ENCODE measurements at regions not wholly inside any gene's neighbourhood (a gene's known extent, or its start where the extent isn't known, plus 50 kb on each side); places are given as distances from the start of the nearest gene placed in this dataset.

DNA sequence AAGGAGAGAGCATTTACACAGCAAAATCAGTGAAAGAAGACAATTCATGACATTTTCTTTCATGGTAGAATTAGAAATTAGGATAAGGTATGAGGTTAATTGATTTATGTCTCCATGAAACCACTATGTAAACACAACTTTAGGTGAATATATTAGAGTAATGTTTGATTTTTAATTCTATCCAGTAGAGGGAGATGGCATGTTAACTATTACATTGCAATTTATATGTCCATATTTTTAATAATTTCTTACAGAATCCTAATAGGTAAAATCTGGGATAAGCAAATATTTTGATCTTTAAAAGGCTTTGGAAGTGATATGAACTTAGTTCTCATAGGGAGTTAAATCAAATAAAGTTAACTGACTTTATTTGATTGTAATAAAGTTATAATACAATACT lies 373.4 kb upstream of the PDE3A start:
- no peak overlapping the region for H3K27ac ChIP-seq (ENCODE audit: low read length)
- no peak for ATAC-seq

DNA sequence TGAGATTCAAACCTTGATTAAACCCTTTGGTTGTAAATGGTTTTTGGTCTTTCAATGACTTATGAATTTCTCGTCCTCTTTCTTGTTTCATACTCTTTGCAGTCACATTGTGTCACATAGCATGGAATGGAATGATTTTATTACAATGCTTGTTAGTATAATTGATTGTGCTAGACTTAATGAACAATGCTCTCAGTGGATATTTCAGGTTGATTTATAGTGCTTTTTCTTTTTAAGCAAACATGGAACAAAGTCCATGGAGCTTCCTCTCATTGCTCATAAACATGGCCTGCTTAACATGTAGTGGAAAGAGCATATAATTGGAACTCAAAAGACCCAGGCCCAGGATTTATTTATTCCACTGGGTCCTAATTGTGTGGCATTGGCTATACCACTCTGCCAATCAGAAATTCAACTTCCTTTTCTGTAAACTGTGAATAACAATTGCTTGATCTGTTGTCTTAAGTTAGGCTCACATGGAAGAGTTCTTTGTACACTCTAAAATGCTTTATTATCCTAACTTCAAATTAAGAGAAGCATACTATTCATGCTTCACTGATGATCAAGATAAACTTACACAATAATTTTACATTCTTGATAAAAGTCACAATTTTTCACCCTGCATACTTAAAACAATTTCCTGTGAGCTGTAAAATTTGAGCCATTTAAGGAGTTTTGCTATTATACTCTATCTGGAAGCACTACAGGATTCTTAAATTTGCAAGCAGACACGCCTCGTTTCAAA lies 370.5 kb upstream of the PDE3A start:
- H3K9me3 ChIP-seq (ENCODE audit: control insufficient read depth, insufficient read depth, low read depth, low read length), result no peaks in the 10 kb centered on the region
- ATAC-seq (no peak), DNase-seq (ENCODE audit: low read depth, low spot score) (no peak)
- H3K36me3 ChIP-seq (ENCODE audit: control insufficient read depth, insufficient read depth, low read length), result no peaks in the 10 kb centered on the region
- no peaks in the 10 kb centered on the region for H3K27me3 ChIP-seq (ENCODE audit: control insufficient read depth, insufficient read depth, low read length)
- H3K4me3 ChIP-seq (ENCODE audit: low read depth in 2 of 2, low read length in 2 of 2), result no peak overlapping the region
- in situ Hi-C loops (cut with HindIII; ENCODE audit: low pct_unique_long_range_greater_than_20kb, low sequenced_read_pairs) (no loop called here), intact Hi-C loops (cut with micrococcal nuclease; ENCODE audit: unreplicated experiment) (no loop called here)
- no peaks in the 10 kb centered on the region for H3K4me1 ChIP-seq (ENCODE audit: control insufficient read depth, insufficient read depth, low read length)
- H3K27ac ChIP-seq (ENCODE audit: low read length), result no peak overlapping the region
- no peak for TF ChIP-seq TCF7L2 (IDR thresholded peaks at IDR 0.05; ENCODE audit: low read depth, low read length)
- TF ChIP-seq, protein P1, sequence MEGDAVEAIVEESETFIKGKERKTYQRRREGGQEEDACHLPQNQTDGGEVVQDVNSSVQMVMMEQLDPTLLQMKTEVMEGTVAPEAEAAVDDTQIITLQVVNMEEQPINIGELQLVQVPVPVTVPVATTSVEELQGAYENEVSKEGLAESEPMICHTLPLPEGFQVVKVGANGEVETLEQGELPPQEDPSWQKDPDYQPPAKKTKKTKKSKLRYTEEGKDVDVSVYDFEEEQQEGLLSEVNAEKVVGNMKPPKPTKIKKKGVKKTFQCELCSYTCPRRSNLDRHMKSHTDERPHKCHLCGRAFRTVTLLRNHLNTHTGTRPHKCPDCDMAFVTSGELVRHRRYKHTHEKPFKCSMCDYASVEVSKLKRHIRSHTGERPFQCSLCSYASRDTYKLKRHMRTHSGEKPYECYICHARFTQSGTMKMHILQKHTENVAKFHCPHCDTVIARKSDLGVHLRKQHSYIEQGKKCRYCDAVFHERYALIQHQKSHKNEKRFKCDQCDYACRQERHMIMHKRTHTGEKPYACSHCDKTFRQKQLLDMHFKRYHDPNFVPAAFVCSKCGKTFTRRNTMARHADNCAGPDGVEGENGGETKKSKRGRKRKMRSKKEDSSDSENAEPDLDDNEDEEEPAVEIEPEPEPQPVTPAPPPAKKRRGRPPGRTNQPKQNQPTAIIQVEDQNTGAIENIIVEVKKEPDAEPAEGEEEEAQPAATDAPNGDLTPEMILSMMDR (IDR thresholded peaks at IDR 0.05), result no peak
- TF ChIP-seq POLR2AphosphoS5 (IDR thresholded peaks at IDR 0.05; ENCODE audit: low read depth, low read length), result no peak
- TF ChIP-seq SIN3A (IDR thresholded peaks at IDR 0.05; ENCODE audit: borderline replicate concordance, insufficient read depth, low read depth, low read length), result no peak
- TF ChIP-seq, protein P2, sequence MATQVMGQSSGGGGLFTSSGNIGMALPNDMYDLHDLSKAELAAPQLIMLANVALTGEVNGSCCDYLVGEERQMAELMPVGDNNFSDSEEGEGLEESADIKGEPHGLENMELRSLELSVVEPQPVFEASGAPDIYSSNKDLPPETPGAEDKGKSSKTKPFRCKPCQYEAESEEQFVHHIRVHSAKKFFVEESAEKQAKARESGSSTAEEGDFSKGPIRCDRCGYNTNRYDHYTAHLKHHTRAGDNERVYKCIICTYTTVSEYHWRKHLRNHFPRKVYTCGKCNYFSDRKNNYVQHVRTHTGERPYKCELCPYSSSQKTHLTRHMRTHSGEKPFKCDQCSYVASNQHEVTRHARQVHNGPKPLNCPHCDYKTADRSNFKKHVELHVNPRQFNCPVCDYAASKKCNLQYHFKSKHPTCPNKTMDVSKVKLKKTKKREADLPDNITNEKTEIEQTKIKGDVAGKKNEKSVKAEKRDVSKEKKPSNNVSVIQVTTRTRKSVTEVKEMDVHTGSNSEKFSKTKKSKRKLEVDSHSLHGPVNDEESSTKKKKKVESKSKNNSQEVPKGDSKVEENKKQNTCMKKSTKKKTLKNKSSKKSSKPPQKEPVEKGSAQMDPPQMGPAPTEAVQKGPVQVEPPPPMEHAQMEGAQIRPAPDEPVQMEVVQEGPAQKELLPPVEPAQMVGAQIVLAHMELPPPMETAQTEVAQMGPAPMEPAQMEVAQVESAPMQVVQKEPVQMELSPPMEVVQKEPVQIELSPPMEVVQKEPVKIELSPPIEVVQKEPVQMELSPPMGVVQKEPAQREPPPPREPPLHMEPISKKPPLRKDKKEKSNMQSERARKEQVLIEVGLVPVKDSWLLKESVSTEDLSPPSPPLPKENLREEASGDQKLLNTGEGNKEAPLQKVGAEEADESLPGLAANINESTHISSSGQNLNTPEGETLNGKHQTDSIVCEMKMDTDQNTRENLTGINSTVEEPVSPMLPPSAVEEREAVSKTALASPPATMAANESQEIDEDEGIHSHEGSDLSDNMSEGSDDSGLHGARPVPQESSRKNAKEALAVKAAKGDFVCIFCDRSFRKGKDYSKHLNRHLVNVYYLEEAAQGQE (IDR thresholded peaks at IDR 0.05; ENCODE audit: insufficient read depth in 1 of 2, low read depth in 2 of 2, low read length in 1 of 2), result no peak
- CTCF ChIA-PET, result no interaction called here
- no TSS peak for BruUV-seq (replicated peaks)
- POLR2A ChIA-PET, result no interaction called here

More for the DNA sequence above, 373.4 kb upstream of the PDE3A start:
- no TSS peak for BruUV-seq (replicated peaks)
- CTCF ChIA-PET, result no interaction called here
- DNase-seq (ENCODE audit: low read depth, low spot score), result no peak
- TF ChIP-seq, protein P1 (IDR thresholded peaks at IDR 0.05), result no peak
- TF ChIP-seq, protein P2 (IDR thresholded peaks at IDR 0.05; ENCODE audit: insufficient read depth in 1 of 2, low read depth in 2 of 2, low read length in 1 of 2), result no peak
- TF ChIP-seq POLR2AphosphoS5 (IDR thresholded peaks at IDR 0.05; ENCODE audit: low read depth, low read length) (no peak), SIN3A (IDR thresholded peaks at IDR 0.05; ENCODE audit: borderline replicate concordance, insufficient read depth, low read depth, low read length) (no peak), TCF7L2 (IDR thresholded peaks at IDR 0.05; ENCODE audit: low read depth, low read length) (no peak)
- in situ Hi-C loops (cut with HindIII; ENCODE audit: low pct_unique_long_range_greater_than_20kb, low sequenced_read_pairs), result no loop called here
- no peaks in the 10 kb centered on the region for H3K36me3 ChIP-seq (ENCODE audit: control insufficient read depth, insufficient read depth, low read length)
- no peaks in the 10 kb centered on the region for H3K9me3 ChIP-seq (ENCODE audit: control insufficient read depth, insufficient read depth, low read depth, low read length)
- no peak overlapping the region for H3K4me3 ChIP-seq (ENCODE audit: low read depth in 2 of 2, low read length in 2 of 2)
- POLR2A ChIA-PET, result no interaction called here
- intact Hi-C loops (cut with micrococcal nuclease; ENCODE audit: unreplicated experiment), result no loop called here
- no peaks in the 10 kb centered on the region for H3K27me3 ChIP-seq (ENCODE audit: control insufficient read depth, insufficient read depth, low read length)
- H3K4me1 ChIP-seq (ENCODE audit: control insufficient read depth, insufficient read depth, low read length), result no peaks in the 10 kb centered on the region
